ENCODE measurements at regions not wholly inside any gene's neighbourhood (a gene's known extent, or its start where the extent isn't known, plus 50 kb on each side); places are given as distances from the start of the nearest gene placed in this dataset.

- H3K27ac ChIP-seq (ENCODE audit: low read length): no peak overlapping the region
- no peak overlapping the region for H3K4me2 ChIP-seq (ENCODE audit: low read length)
- no peak overlapping the region for H2AFZ ChIP-seq (ENCODE audit: low read depth, low read length)
- H3K27me3 ChIP-seq (ENCODE audit: insufficient read depth, low read depth, low read length): no peaks in the 10 kb centered on the region
- H3K36me3 ChIP-seq (ENCODE audit: insufficient read depth, low read length): no peaks in the 10 kb centered on the region
- H3K9me2 ChIP-seq (ENCODE audit: insufficient read depth, low read length): no peaks in the 10 kb centered on the region
- H3K9ac ChIP-seq (ENCODE audit: low read length): no peak overlapping the region
- H3K9me3 ChIP-seq (ENCODE audit: low read length): no peaks in the 10 kb centered on the region
- TF ChIP-seq, protein P1, sequence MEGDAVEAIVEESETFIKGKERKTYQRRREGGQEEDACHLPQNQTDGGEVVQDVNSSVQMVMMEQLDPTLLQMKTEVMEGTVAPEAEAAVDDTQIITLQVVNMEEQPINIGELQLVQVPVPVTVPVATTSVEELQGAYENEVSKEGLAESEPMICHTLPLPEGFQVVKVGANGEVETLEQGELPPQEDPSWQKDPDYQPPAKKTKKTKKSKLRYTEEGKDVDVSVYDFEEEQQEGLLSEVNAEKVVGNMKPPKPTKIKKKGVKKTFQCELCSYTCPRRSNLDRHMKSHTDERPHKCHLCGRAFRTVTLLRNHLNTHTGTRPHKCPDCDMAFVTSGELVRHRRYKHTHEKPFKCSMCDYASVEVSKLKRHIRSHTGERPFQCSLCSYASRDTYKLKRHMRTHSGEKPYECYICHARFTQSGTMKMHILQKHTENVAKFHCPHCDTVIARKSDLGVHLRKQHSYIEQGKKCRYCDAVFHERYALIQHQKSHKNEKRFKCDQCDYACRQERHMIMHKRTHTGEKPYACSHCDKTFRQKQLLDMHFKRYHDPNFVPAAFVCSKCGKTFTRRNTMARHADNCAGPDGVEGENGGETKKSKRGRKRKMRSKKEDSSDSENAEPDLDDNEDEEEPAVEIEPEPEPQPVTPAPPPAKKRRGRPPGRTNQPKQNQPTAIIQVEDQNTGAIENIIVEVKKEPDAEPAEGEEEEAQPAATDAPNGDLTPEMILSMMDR (IDR thresholded peaks at IDR 0.05; ENCODE audit: poor library complexity, severe bottlenecking): no peak
- TF ChIP-seq SMC3 (conservative IDR thresholded peaks at IDR 0.05; ENCODE audit: poor library complexity) (no peak), RAD21 (conservative IDR thresholded peaks at IDR 0.05) (no peak), TAF1 (IDR thresholded peaks at IDR 0.05; ENCODE audit: low read depth) (no peak), MXI1 (conservative IDR thresholded peaks at IDR 0.05; ENCODE audit: poor library complexity, severe bottlenecking) (no peak)
- no peaks in the 10 kb centered on the region for H3K79me2 ChIP-seq (replicated peaks; ENCODE audit: insufficient read depth, low read length)
- no peaks in the 10 kb centered on the region for H4K20me1 ChIP-seq (ENCODE audit: insufficient read depth)
- H3F3A ChIP-seq (ENCODE audit: insufficient read depth, low read length, poor library complexity, severe bottlenecking): no peaks in the 10 kb centered on the region
- no peak overlapping the region for H3K4me3 ChIP-seq (ENCODE audit: low read length)
These were observed 229.1 kb downstream of the MYCN start for GRCh38 chr2:16169381-16169960.

DNA sequence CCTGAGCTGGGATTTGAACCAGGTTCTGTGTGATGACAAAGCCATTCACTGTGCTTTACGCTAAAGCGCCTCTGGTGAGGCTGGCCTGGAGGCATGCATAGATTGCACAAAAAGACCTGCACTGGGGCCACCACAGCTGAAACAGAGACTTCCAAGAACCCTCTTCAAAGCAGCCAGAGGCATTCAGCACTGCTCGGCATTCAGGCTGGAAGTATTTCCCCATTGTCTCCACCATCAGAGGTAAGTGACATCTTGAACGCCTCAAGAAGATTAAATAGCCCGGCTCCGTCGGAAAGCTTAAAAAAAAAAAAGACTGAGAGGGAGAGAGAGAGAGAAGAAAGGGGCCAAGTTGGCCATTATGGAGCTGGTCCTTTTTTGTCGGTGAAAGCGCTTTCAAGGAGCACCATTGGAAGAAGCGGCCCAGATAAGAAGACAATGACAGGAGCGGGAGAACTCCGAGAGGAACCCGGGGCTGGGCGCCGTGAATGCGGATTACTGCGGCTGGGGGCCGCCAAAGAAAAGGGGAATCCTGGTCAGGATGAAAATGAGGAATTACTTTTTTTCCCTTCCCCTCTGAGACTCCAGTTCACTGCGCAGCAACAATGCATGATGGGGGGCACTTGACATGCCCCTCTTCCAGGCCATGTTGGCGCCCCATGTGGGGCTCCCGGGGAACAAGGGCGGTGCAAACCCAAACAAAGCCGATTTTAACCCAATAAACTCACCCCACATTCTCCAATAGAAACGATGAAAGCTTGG is 228.3 kb downstream of the MYCN start:
- Histone ChIP-seq H4K20me1 (ENCODE audit: insufficient read depth) (no peaks in the 10 kb centered on the region), H3K9me2 (ENCODE audit: insufficient read depth, low read length) (no peaks in the 10 kb centered on the region), H3K36me3 (ENCODE audit: insufficient read depth, low read length) (no peaks in the 10 kb centered on the region), H3F3A (ENCODE audit: insufficient read depth, low read length, poor library complexity, severe bottlenecking) (no peaks in the 10 kb centered on the region), H3K4me2 (ENCODE audit: low read length) (no peak overlapping the region), H3K27me3 (ENCODE audit: insufficient read depth, low read depth, low read length) (no peaks in the 10 kb centered on the region), H3K9ac (ENCODE audit: low read length) (no peak overlapping the region), H2AFZ (ENCODE audit: low read depth, low read length) (no peak overlapping the region), H3K79me2 (replicated peaks; ENCODE audit: insufficient read depth, low read length) (no peaks in the 10 kb centered on the region), H3K4me3 (ENCODE audit: low read length) (no peak overlapping the region), H3K27ac (ENCODE audit: low read length) (no peak overlapping the region), H3K9me3 (ENCODE audit: low read length) (no peaks in the 10 kb centered on the region)
- TF ChIP-seq, protein P1 (IDR thresholded peaks at IDR 0.05; ENCODE audit: poor library complexity, severe bottlenecking): no peak
- TF ChIP-seq MXI1 (conservative IDR thresholded peaks at IDR 0.05; ENCODE audit: poor library complexity, severe bottlenecking): no peak
- no peak for TF ChIP-seq REST (IDR thresholded peaks at IDR 0.05; ENCODE audit: borderline replicate concordance)
- no peak for TF ChIP-seq SMC3 (conservative IDR thresholded peaks at IDR 0.05; ENCODE audit: poor library complexity)
- no peak for TF ChIP-seq TAF1 (IDR thresholded peaks at IDR 0.05; ENCODE audit: low read depth)
- TF ChIP-seq EP300 (conservative IDR thresholded peaks at IDR 0.05; ENCODE audit: poor library complexity, severe bottlenecking): no peak
- no peak for TF ChIP-seq POLR2AphosphoS5 (IDR thresholded peaks at IDR 0.05)
- TF ChIP-seq EZH2 (IDR thresholded peaks at IDR 0.05; ENCODE audit: borderline replicate concordance, insufficient read depth, low read length, poor library complexity, severe bottlenecking): no peak
- TF ChIP-seq RAD21 (conservative IDR thresholded peaks at IDR 0.05): no peak
